AG08396 (cell line): ENCODE measurements at regions not wholly inside any gene's neighbourhood (a gene's known extent, or its start where the extent isn't known, plus 50 kb on each side); places are given as distances from the start of the nearest gene placed in this dataset.

ENCODE experiments used
- DNase-seq: peaks from one replicate; pipeline ENCODE4 v3.0.0; 2012; ENCODE audit warnings: low spot score, mixed read lengths

- no peak for DNase-seq
Observed at GRCh38 chr7:110153222-110153621, 937.7 kb upstream of the LRRN3 start.

- no peak for DNase-seq
Observed at GRCh38 chr7:110156511-110156910, 934.4 kb upstream of the LRRN3 start.

GRCh38 chr7:110157631-110158362, 933.1 kb upstream of the LRRN3 start:
- DNase-seq = no peak

GRCh38 chr7:110168010-110168409, 922.9 kb upstream of the LRRN3 start:
- no peak for DNase-seq

GRCh38 chr7:110170841-110171240, 920.1 kb upstream of the LRRN3 start:
- DNase-seq = no peak

GRCh38 chr7:110177463-110177862, 913.5 kb upstream of the LRRN3 start:
- DNase-seq = no peak

GRCh38 chr7:110179037-110179436, 911.9 kb upstream of the LRRN3 start:
- DNase-seq = no peak

- DNase-seq = no peak
Observed at GRCh38 chr7:110181768-110182167, 909.2 kb upstream of the LRRN3 start.

- no peak for DNase-seq
Observed at GRCh38 chr7:110186334-110186733, 904.6 kb upstream of the LRRN3 start.

- no peak for DNase-seq
Observed at GRCh38 chr7:110187877-110188554, 902.9 kb upstream of the LRRN3 start.

- DNase-seq = peak; percentile 3
Observed at GRCh38 chr7:110204527-110204926, 886.4 kb upstream of the LRRN3 start.

- no peak for DNase-seq
Observed at GRCh38 chr7:110205899-110206298, 885.0 kb upstream of the LRRN3 start.

- no peak for DNase-seq
Observed at GRCh38 chr7:110209884-110210283, 881.0 kb upstream of the LRRN3 start.

GRCh38 chr7:110210941-110211608, 879.9 kb upstream of the LRRN3 start:
- DNase-seq = no peak

- no peak for DNase-seq
Observed at GRCh38 chr7:110224643-110225042, 866.3 kb upstream of the LRRN3 start.

- DNase-seq = no peak
Observed at GRCh38 chr7:110246118-110246517, 844.8 kb upstream of the LRRN3 start.

GRCh38 chr7:110253093-110253492, 837.8 kb upstream of the LRRN3 start:
- peak; percentile 8 for DNase-seq

- no peak for DNase-seq
Observed at GRCh38 chr7:110257673-110258072, 833.3 kb upstream of the LRRN3 start.

- DNase-seq = no peak
Observed at GRCh38 chr7:110262251-110262650, 828.7 kb upstream of the LRRN3 start.

- no peak for DNase-seq
Observed at GRCh38 chr7:110264288-110264687, 826.6 kb upstream of the LRRN3 start.

- DNase-seq = no peak
Observed at GRCh38 chr7:110281362-110281761, 809.6 kb upstream of the LRRN3 start.

- DNase-seq = no peak
Observed at GRCh38 chr7:110283056-110283455, 807.9 kb upstream of the LRRN3 start.

- DNase-seq = no peak
Observed at GRCh38 chr7:110291430-110291829, 799.5 kb upstream of the LRRN3 start.
